Spleen (tissue), 7 donors: ENCODE measurements at regions not wholly inside any gene's neighbourhood (a gene's known extent, or its start where the extent isn't known, plus 50 kb on each side); places are given as distances from the start of the nearest gene placed in this dataset.

ENCODE experiments used
- CTCF ChIP-seq, 11 experiments: fragments of 200-600 bp in 7 of 11; fragments of 450-650 bp in 4 of 11; sonication (generic) in 4 of 11; IDR thresholded peaks in 8 of 11; conservative IDR thresholded peaks in 3 of 11; 1 replicate in 7 of 11; 2 replicates in 4 of 11; pipeline versions ENCODE4 v1.4.0 to v1.8.0; 2016 to 2021; ENCODE audit warnings: antibody characterized with exemption in 11 of 11, inconsistent platforms in 4 of 11, mild to moderate bottlenecking in 1 of 11
- POLR2A ChIP-seq, 3 donors: fragments of 450-650 bp; IDR thresholded peaks; one replicate each; pipeline ENCODE4 v1.5.1; 2017; ENCODE audit warnings: antibody characterized with exemption in 3 of 3, mild to moderate bottlenecking in 1 of 3
- POLR2AphosphoS5 ChIP-seq, 3 donors: sonication (generic); formaldehyde crosslinking; IDR thresholded peaks; one replicate each; pipeline ENCODE4 v1.5.1; 2017; ENCODE audit warnings: antibody characterized with exemption in 3 of 3
- donor health status: DM: no; HTN: no; CAD: no; lungs with moderate emphysema.
- donor health status: DM: no; HTN: no; CAD: no.
- donor health status: DM: no; HTN: no; CAD: no.

DNA sequence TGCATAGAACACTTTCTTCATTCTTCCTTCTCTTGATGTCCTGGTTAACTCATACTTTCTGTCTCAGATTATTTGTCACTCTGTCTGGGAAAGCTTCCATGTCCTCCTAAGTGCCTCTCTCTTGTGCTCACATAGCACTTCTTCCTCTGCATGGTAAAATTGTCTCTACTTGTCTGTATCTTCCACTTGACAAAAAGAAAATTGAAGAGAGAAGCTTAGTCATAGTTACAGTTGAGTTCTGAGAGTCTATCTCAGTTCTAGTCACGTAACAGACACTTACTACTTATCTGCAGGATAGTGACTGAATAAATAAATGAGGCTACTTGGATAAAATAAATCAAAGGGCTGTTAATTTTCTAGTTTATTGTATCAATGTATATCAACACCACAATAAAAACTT lies 458.1 kb downstream of the HTR7 start:
- TF ChIP-seq POLR2A (IDR thresholded peaks at IDR 0.05): no peak
- TF ChIP-seq CTCF (IDR thresholded peaks at IDR 0.05 in 8 of 11, conservative IDR thresholded peaks at IDR 0.05 in 3 of 11): no peak
- TF ChIP-seq POLR2AphosphoS5 (IDR thresholded peaks at IDR 0.05): no peak
